Activated B cell treated with CpG ODN at 0.5 μM for 24 hours (primary cell): ENCODE measurements at regions not wholly inside any gene's neighbourhood (a gene's known extent, or its start where the extent isn't known, plus 50 kb on each side); places are given as distances from the start of the nearest gene placed in this dataset.

Source experiments
- ATAC-seq: fragments of 200-7000 bp; cut with Tn5 transposase; one replicate; pipeline ENCODE4 v1.10.0; 2021; ENCODE audit warnings: low read depth, mild to moderate bottlenecking, moderate library complexity
- CTCF ChIA-PET: fragments of 350-600 bp; sonication (Branson Sonifier 250); formaldehyde crosslinking; loops from one replicate; lab custom pipeline; 2021; ENCODE audit warnings: antibody characterized with exemption; lab: Charles Lee
- POLR2A ChIA-PET: fragments of 350-600 bp; sonication (Branson Sonifier 250); formaldehyde crosslinking; loops from one replicate; lab custom pipeline; 2021; ENCODE audit warnings: antibody characterized with exemption; lab: Charles Lee
- DNase-seq: peaks from one replicate; pipeline ENCODE4 v3.0.0; 2022
- H3K27ac Mint-ChIP-seq: one replicate; pipeline ENCODE4 v1.8.0; 2020; ENCODE audit warnings: mixed read lengths
- H3K27me3 Mint-ChIP-seq: one replicate; pipeline ENCODE4 v1.8.0; 2021; ENCODE audit warnings: mixed read lengths
- H3K36me3 Mint-ChIP-seq: one replicate; pipeline ENCODE4 v1.8.0; 2021; ENCODE audit warnings: low read depth, mixed read lengths
- H3K4me1 Mint-ChIP-seq: one replicate; pipeline ENCODE4 v1.8.0; 2021; ENCODE audit warnings: mixed read lengths
- H3K4me3 Mint-ChIP-seq: one replicate; pipeline ENCODE4 v1.8.0; 2020; ENCODE audit warnings: mild to moderate bottlenecking, mixed read lengths
- H3K9me3 Mint-ChIP-seq: one replicate; pipeline ENCODE4 v1.8.0; 2020; ENCODE audit warnings: mixed read lengths
- CTCF ChIP-seq: fragments of 200-600 bp; IDR thresholded peaks from one replicate; pipeline ENCODE4 v1.8.0; 2022; ENCODE audit warnings: antibody characterized with exemption, mild to moderate bottlenecking
- intact Hi-C: fragments of 100-400 bp; cut with micrococcal nuclease; formaldehyde crosslinking; loops from one replicate; pipeline ENCODE4 v1.15.1; 2024

- Mint-ChIP-seq H3K4me3 (no peak overlapping the region), H3K27ac (no peak overlapping the region), H3K9me3 (no peaks in the 10 kb centered on the region), H3K36me3 (no peaks in the 10 kb centered on the region), H3K27me3 (peaks cover 3% of the 10 kb centered on the region), H3K4me1 (no peaks in the 10 kb centered on the region)
- intact Hi-C loops, result no loop called here
- DNase-seq, result no peak
- no peak for TF ChIP-seq CTCF
- POLR2A ChIA-PET, result no interaction called here
- CTCF ChIA-PET, result no interaction called here
- no peak for ATAC-seq
Measured at GRCh38 chr11:88043149-88043548, 132.1 kb downstream of the RAB38 start.

- Mint-ChIP-seq H3K4me1 (no peaks in the 10 kb centered on the region), H3K27ac (no peak overlapping the region), H3K27me3 (peaks cover 3% of the 10 kb centered on the region), H3K4me3 (no peak overlapping the region), H3K36me3 (no peaks in the 10 kb centered on the region), H3K9me3 (no peaks in the 10 kb centered on the region)
- intact Hi-C loops, result no loop called here
- DNase-seq, result no peak
- POLR2A ChIA-PET, result no interaction called here
- no peak for ATAC-seq
- CTCF ChIA-PET, result no interaction called here
- no peak for TF ChIP-seq CTCF
Measured at GRCh38 chr11:88042647-88043046, 132.6 kb downstream of the RAB38 start.

GRCh38 chr11:88042238-88042637 lies 133.0 kb downstream of the RAB38 start:
- no peaks in the 10 kb centered on the region for H3K9me3 Mint-ChIP-seq
- peaks cover 3% of the 10 kb centered on the region for H3K27me3 Mint-ChIP-seq
- H3K4me1 Mint-ChIP-seq, result no peaks in the 10 kb centered on the region
- ChIA-PET POLR2A (no interaction called here), CTCF (no interaction called here)
- DNase-seq (no peak), ATAC-seq (no peak)
- H3K4me3 Mint-ChIP-seq, result no peak overlapping the region
- H3K36me3 Mint-ChIP-seq, result no peaks in the 10 kb centered on the region
- intact Hi-C loops, result no loop called here
- no peak overlapping the region for H3K27ac Mint-ChIP-seq
- TF ChIP-seq CTCF, result no peak

- no peak for DNase-seq
- peaks cover 3% of the 10 kb centered on the region for H3K27me3 Mint-ChIP-seq
- ChIA-PET POLR2A (no interaction called here), CTCF (no interaction called here)
- H3K27ac Mint-ChIP-seq, result no peak overlapping the region
- ATAC-seq, result no peak
- H3K9me3 Mint-ChIP-seq, result no peaks in the 10 kb centered on the region
- no peak for TF ChIP-seq CTCF
- no peaks in the 10 kb centered on the region for H3K36me3 Mint-ChIP-seq
- intact Hi-C loops, result no loop called here
- H3K4me1 Mint-ChIP-seq, result no peaks in the 10 kb centered on the region
- no peak overlapping the region for H3K4me3 Mint-ChIP-seq
Measured at GRCh38 chr11:88041679-88042078, 133.6 kb downstream of the RAB38 start.

- no peak overlapping the region for H3K4me3 Mint-ChIP-seq
- H3K36me3 Mint-ChIP-seq, result no peaks in the 10 kb centered on the region
- H3K4me1 Mint-ChIP-seq, result no peaks in the 10 kb centered on the region
- ChIA-PET CTCF (no interaction called here), POLR2A (no interaction called here)
- H3K27me3 Mint-ChIP-seq, result peaks cover 3% of the 10 kb centered on the region
- intact Hi-C loops, result no loop called here
- H3K27ac Mint-ChIP-seq, result no peak overlapping the region
- no peak for DNase-seq
- no peak for ATAC-seq
- no peaks in the 10 kb centered on the region for H3K9me3 Mint-ChIP-seq
- no peak for TF ChIP-seq CTCF
Measured at GRCh38 chr11:88040148-88040496, 135.1 kb downstream of the RAB38 start.
